GM18511 (cell line): ENCODE measurements at regions not wholly inside any gene's neighbourhood (a gene's known extent, or its start where the extent isn't known, plus 50 kb on each side); places are given as distances from the start of the nearest gene placed in this dataset.

Experiments
- ATAC-seq: cut with Tn5 transposase; IDR thresholded peaks from one replicate; pipeline ENCODE4 v1.9.1; 2021; ENCODE audit warnings: mild to moderate bottlenecking, moderate library complexity; ENCODE audit not compliant: unreplicated experiment

GRCh38 chr2:217108575-217109027, 248.7 kb upstream of the TNP1 start:
- ATAC-seq, result no peak

GRCh38 chr2:217108086-217108485, 248.2 kb upstream of the TNP1 start:
- no peak for ATAC-seq

- no peak for ATAC-seq
Measured at GRCh38 chr2:217107480-217107879, 247.6 kb upstream of the TNP1 start.

GRCh38 chr2:217106650-217107014, 246.8 kb upstream of the TNP1 start:
- ATAC-seq, result no peak

GRCh38 chr2:217105733-217106649, 246.1 kb upstream of the TNP1 start:
- no peak for ATAC-seq

GRCh38 chr2:217103752-217104545, 244.1 kb upstream of the TNP1 start:
- ATAC-seq, result no peak

GRCh38 chr2:217102956-217103355, 243.1 kb upstream of the TNP1 start:
- no peak for ATAC-seq

GRCh38 chr2:217101972-217102371, 242.1 kb upstream of the TNP1 start:
- peak; percentile 68 for ATAC-seq

- ATAC-seq, result no peak
Measured at GRCh38 chr2:217099561-217099960, 239.7 kb upstream of the TNP1 start.

- ATAC-seq, result no peak
Measured at GRCh38 chr2:217098435-217098834, 238.6 kb upstream of the TNP1 start.

- no peak for ATAC-seq
Measured at GRCh38 chr2:217097346-217097745, 237.5 kb upstream of the TNP1 start.

- ATAC-seq, result no peak
Measured at GRCh38 chr2:217096474-217097225, 236.8 kb upstream of the TNP1 start.

GRCh38 chr2:217095511-217096205, 235.8 kb upstream of the TNP1 start:
- no peak for ATAC-seq

GRCh38 chr2:217092710-217093379, 233.0 kb upstream of the TNP1 start:
- no peak for ATAC-seq

GRCh38 chr2:217091531-217091930, 231.7 kb upstream of the TNP1 start:
- no peak for ATAC-seq

- ATAC-seq, result no peak
Measured at GRCh38 chr2:217090884-217091283, 231.0 kb upstream of the TNP1 start.

GRCh38 chr2:217090024-217090473, 230.2 kb upstream of the TNP1 start:
- peak; percentile 71 for ATAC-seq

- no peak for ATAC-seq
Measured at GRCh38 chr2:217086718-217087117, 226.9 kb upstream of the TNP1 start.

- ATAC-seq, result peak; percentile 65
Measured at GRCh38 chr2:217086038-217086522, 226.2 kb upstream of the TNP1 start.

GRCh38 chr2:217085543-217085942, 225.7 kb upstream of the TNP1 start:
- no peak for ATAC-seq
